ENCODE measurements at regions not wholly inside any gene's neighbourhood (a gene's known extent, or its start where the extent isn't known, plus 50 kb on each side); places are given as distances from the start of the nearest gene placed in this dataset.

- no peak overlapping the region for H3K4me3 ChIP-seq (ENCODE audit: low read depth, low read length, poor library complexity, severe bottlenecking)
- H3K9me3 ChIP-seq (ENCODE audit: low read depth, low read length, poor library complexity, severe bottlenecking), result no peaks in the 10 kb centered on the region
- H3K27me3 ChIP-seq (replicated peaks; ENCODE audit: insufficient read depth, low read depth, low read length, poor library complexity), result no peaks in the 10 kb centered on the region
- peaks cover 30% of the 10 kb centered on the region for H3K4me1 ChIP-seq (ENCODE audit: insufficient read depth, low read length, poor library complexity, severe bottlenecking)
- H3K36me3 ChIP-seq (ENCODE audit: insufficient read depth, low read length, poor library complexity, severe bottlenecking), result no peaks in the 10 kb centered on the region
- no peak overlapping the region for H3K27ac ChIP-seq (ENCODE audit: low read depth, low read length, poor library complexity, severe bottlenecking)
- ChIA-PET POLR2A (ENCODE audit: low non-redundant PET) (no interaction called here), CTCF (no interaction called here)
- no TSS peak for BruUV-seq (replicated peaks)
- no peak for DNase-seq (ENCODE audit: low spot score)
- intact Hi-C loops (cut with micrococcal nuclease; ENCODE audit: unreplicated experiment), result no loop called here
- TF ChIP-seq EZH2 (IDR thresholded peaks at IDR 0.05; ENCODE audit: borderline replicate concordance, low read depth, low read length, poor library complexity, severe bottlenecking), result no peak
- TF ChIP-seq CTCF (conservative IDR thresholded peaks at IDR 0.05; ENCODE audit: low read depth, low read length), result no peak
Measured at GRCh38 chr2:175441181-175441761, 259.8 kb upstream of the ATP5MC3 start.

GRCh38 chr2:175439416-175439815 lies 257.9 kb upstream of the ATP5MC3 start:
- Histone ChIP-seq H3K36me3 (ENCODE audit: insufficient read depth, low read length, poor library complexity, severe bottlenecking) (no peaks in the 10 kb centered on the region), H3K9me3 (ENCODE audit: low read depth, low read length, poor library complexity, severe bottlenecking) (no peaks in the 10 kb centered on the region), H3K4me1 (ENCODE audit: insufficient read depth, low read length, poor library complexity, severe bottlenecking) (peaks cover 38% of the 10 kb centered on the region), H3K27ac (ENCODE audit: low read depth, low read length, poor library complexity, severe bottlenecking) (no peak overlapping the region), H3K4me3 (ENCODE audit: low read depth, low read length, poor library complexity, severe bottlenecking) (no peak overlapping the region), H3K27me3 (replicated peaks; ENCODE audit: insufficient read depth, low read depth, low read length, poor library complexity) (no peaks in the 10 kb centered on the region)
- CTCF ChIA-PET, result interaction anchor here (0.8 kb wide), 1 partner anchor 36 kb away, joined by 3 read pairs; no protein-coding TSS in a partner anchor
- DNase-seq (ENCODE audit: low spot score), result peak; percentile 44
- POLR2A ChIA-PET (ENCODE audit: low non-redundant PET), result no interaction called here
- TF ChIP-seq EZH2 (IDR thresholded peaks at IDR 0.05; ENCODE audit: borderline replicate concordance, low read depth, low read length, poor library complexity, severe bottlenecking) (no peak), CTCF (conservative IDR thresholded peaks at IDR 0.05; ENCODE audit: low read depth, low read length) (peak; percentile 59)
- intact Hi-C loops (cut with micrococcal nuclease; ENCODE audit: unreplicated experiment), result no loop called here
- no TSS peak for BruUV-seq (replicated peaks)

GRCh38 chr2:175437167-175437566 lies 255.7 kb upstream of the ATP5MC3 start:
- no peaks in the 10 kb centered on the region for H3K36me3 ChIP-seq (ENCODE audit: insufficient read depth, low read length, poor library complexity, severe bottlenecking)
- no peaks in the 10 kb centered on the region for H3K27me3 ChIP-seq (replicated peaks; ENCODE audit: insufficient read depth, low read depth, low read length, poor library complexity)
- TF ChIP-seq EZH2 (IDR thresholded peaks at IDR 0.05; ENCODE audit: borderline replicate concordance, low read depth, low read length, poor library complexity, severe bottlenecking) (no peak), CTCF (conservative IDR thresholded peaks at IDR 0.05; ENCODE audit: low read depth, low read length) (no peak)
- no peak overlapping the region for H3K4me3 ChIP-seq (ENCODE audit: low read depth, low read length, poor library complexity, severe bottlenecking)
- ChIA-PET CTCF (no interaction called here), POLR2A (ENCODE audit: low non-redundant PET) (no interaction called here)
- BruUV-seq (replicated peaks), result no TSS peak
- peaks cover 47% of the 10 kb centered on the region for H3K4me1 ChIP-seq (ENCODE audit: insufficient read depth, low read length, poor library complexity, severe bottlenecking)
- no peak for DNase-seq (ENCODE audit: low spot score)
- no peaks in the 10 kb centered on the region for H3K9me3 ChIP-seq (ENCODE audit: low read depth, low read length, poor library complexity, severe bottlenecking)
- intact Hi-C loops (cut with micrococcal nuclease; ENCODE audit: unreplicated experiment), result no loop called here
- no peak overlapping the region for H3K27ac ChIP-seq (ENCODE audit: low read depth, low read length, poor library complexity, severe bottlenecking)

Measured in A673 (cell line).